ENCODE measurements at regions not wholly inside any gene's neighbourhood (a gene's known extent, or its start where the extent isn't known, plus 50 kb on each side); places are given as distances from the start of the nearest gene placed in this dataset.

DNA sequence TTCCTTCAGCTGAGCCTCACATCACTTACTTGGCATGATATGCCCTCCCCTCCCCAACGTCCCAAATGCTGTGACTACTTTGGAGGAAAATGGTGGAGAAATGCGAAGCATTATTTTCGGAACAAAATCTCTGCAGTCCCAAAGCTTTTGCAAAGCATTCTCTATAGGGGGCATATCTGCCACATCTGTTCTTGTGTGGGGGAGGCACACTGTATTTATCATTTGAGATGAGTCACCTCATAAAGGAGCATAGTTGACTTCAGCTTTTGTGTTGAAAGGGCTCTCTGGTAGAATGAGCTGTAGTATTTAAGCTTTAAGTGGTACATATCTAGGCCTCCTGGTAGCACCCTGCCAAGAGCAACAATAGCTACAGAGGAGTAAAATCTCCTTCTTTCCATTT, 447.5 kb downstream of the ADAMTS20 start:
- no peaks in the 10 kb centered on the region for H3K9me3 ChIP-seq (ENCODE audit: insufficient read depth, low read depth, low read length)
- no peak overlapping the region; the same call in 1 of the 2 replicates for H3K9ac ChIP-seq (ENCODE audit: low read depth, low read length)
- H3K4me3 ChIP-seq (ENCODE audit: low read length) = no peak overlapping the region
- no peak overlapping the region for H3K27ac ChIP-seq (ENCODE audit: low read length)
- H3K27me3 ChIP-seq (ENCODE audit: insufficient read depth, low read length) = no peaks in the 10 kb centered on the region
- no peaks in the 10 kb centered on the region for H3K36me3 ChIP-seq (ENCODE audit: insufficient read depth, low read depth, low read length)
- peaks cover 9% of the 10 kb centered on the region for H3K4me1 ChIP-seq (ENCODE audit: insufficient read depth, low read length)

GRCh38 chr12:43103866-43104265, 448.1 kb downstream of the ADAMTS20 start:
- Histone ChIP-seq H3K27me3 (ENCODE audit: insufficient read depth, low read length) (no peaks in the 10 kb centered on the region), H3K4me1 (ENCODE audit: insufficient read depth, low read length) (peaks cover 9% of the 10 kb centered on the region), H3K36me3 (ENCODE audit: insufficient read depth, low read depth, low read length) (no peaks in the 10 kb centered on the region), H3K4me3 (ENCODE audit: low read length) (no peak overlapping the region), H3K9me3 (ENCODE audit: insufficient read depth, low read depth, low read length) (no peaks in the 10 kb centered on the region), H3K9ac (ENCODE audit: low read depth, low read length) (no peak overlapping the region), H3K27ac (ENCODE audit: low read length) (no peak overlapping the region)

DNA sequence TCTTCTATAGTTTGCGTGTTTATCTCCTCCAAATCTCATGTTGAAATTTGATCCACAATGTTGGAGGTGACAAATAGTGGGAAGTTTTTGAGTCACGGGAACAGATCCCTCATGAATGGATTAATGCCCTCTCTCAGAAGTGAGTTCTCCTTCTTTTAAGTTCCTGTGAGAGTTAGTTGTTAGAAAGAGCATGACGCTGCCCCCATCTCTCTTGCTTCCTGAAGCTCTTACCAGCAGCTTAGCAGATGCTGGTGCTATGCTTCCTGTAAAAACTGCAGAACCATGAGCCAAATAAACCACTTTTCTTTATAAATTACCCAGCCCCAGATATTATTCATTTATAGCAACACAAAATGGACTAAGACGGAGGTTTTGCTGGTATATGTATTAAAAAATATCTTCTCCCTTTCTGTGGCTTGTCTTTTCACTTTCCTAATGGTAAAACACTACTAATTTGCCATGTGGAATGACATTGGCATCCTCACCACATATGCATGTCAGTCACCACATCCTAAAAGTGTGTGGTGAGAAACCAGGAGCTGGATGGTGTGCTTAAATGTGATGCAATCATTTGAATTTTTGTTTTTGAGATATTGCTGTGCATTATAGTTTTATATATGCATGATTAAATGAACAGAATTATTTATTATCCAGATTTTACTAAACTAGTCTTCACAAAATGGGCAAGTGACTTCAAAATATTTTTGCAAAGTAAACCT, 449.3 kb downstream of the ADAMTS20 start:
- Histone ChIP-seq H3K27ac (ENCODE audit: low read length) (no peak overlapping the region), H3K36me3 (ENCODE audit: insufficient read depth, low read depth, low read length) (no peaks in the 10 kb centered on the region), H3K9me3 (ENCODE audit: insufficient read depth, low read depth, low read length) (no peaks in the 10 kb centered on the region), H3K9ac (ENCODE audit: low read depth, low read length) (no peak overlapping the region), H3K4me1 (ENCODE audit: insufficient read depth, low read length) (peaks cover 9% of the 10 kb centered on the region), H3K4me3 (ENCODE audit: low read length) (no peak overlapping the region), H3K27me3 (ENCODE audit: insufficient read depth, low read length) (no peaks in the 10 kb centered on the region)

GRCh38 chr12:43100231-43100630, 451.8 kb downstream of the ADAMTS20 start:
- Histone ChIP-seq H3K4me3 (ENCODE audit: low read length) (no peak overlapping the region), H3K9me3 (ENCODE audit: insufficient read depth, low read depth, low read length) (no peaks in the 10 kb centered on the region), H3K27me3 (ENCODE audit: insufficient read depth, low read length) (no peaks in the 10 kb centered on the region), H3K9ac (ENCODE audit: low read depth, low read length) (no peak overlapping the region), H3K27ac (ENCODE audit: low read length) (no peak overlapping the region), H3K4me1 (ENCODE audit: insufficient read depth, low read length) (peaks cover 9% of the 10 kb centered on the region), H3K36me3 (ENCODE audit: insufficient read depth, low read depth, low read length) (no peaks in the 10 kb centered on the region)

DNA sequence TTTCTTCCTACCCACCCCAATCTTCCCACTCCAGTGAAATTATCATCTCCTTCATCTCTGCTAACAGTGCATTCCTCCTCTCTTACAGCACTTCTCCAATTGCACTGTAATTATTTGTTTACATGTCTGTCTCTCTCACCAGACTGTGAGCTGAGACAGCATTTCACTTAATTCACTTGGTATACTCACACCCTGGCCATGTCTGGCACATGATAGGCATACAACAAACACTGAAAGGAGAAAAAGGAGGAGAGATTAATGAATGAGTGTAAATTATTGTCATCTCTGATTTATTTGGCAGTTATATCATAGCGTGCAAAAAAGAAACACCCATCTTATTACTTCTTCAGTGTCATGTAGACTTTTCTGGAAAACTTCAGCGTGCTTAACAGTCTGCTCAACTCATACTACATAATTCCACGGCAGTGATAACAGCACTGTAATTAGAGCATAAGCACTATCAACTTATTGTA, 452.3 kb downstream of the ADAMTS20 start:
- no peak overlapping the region for H3K4me3 ChIP-seq (ENCODE audit: low read length)
- H3K4me1 ChIP-seq (ENCODE audit: insufficient read depth, low read length) = peaks cover 6% of the 10 kb centered on the region
- H3K36me3 ChIP-seq (ENCODE audit: insufficient read depth, low read depth, low read length) = no peaks in the 10 kb centered on the region
- H3K27ac ChIP-seq (ENCODE audit: low read length) = no peak overlapping the region
- H3K27me3 ChIP-seq (ENCODE audit: insufficient read depth, low read length) = no peaks in the 10 kb centered on the region
- no peak overlapping the region for H3K9ac ChIP-seq (ENCODE audit: low read depth, low read length)
- H3K9me3 ChIP-seq (ENCODE audit: insufficient read depth, low read depth, low read length) = no peaks in the 10 kb centered on the region

DNA sequence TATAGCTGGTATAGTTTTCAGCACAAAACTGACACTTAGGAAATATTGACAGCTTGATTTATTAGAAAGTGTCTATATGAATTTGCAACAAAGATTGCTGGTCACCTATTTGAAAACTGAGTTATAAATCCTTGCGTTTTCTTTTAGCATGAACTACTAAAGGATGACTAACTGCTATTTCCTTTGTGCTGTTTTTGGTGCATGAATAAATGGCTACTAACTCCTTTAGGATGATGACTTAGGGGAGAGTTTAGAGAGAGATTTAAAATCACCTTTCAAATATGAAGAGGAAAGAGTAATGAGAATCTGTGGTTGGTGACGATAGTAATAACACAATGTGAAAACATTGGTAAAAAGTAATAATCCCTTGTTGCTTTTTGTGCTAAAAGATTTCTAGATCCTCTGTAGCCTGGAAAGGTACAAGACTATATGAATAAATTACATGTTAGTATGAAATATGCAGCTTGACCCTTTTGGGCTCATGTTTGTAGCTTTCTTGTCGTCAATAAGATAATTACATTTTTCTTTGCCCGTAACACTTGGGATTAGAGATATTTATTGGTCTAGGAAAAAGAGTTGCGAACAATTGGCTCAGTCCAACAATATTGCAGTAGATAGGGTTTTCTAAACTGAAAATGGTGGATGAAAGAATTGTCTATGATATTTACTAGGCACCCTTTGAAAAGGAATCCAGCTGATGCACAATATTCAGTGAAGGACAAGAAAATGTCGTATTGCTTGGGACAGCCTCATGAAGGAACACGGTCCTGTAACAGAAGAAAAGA, 453.0 kb downstream of the ADAMTS20 start:
- H3K27me3 ChIP-seq (ENCODE audit: insufficient read depth, low read length) = no peaks in the 10 kb centered on the region
- no peaks in the 10 kb centered on the region for H3K36me3 ChIP-seq (ENCODE audit: insufficient read depth, low read depth, low read length)
- H3K27ac ChIP-seq (ENCODE audit: low read length) = no peak overlapping the region
- no peak overlapping the region for H3K4me3 ChIP-seq (ENCODE audit: low read length)
- H3K4me1 ChIP-seq (ENCODE audit: insufficient read depth, low read length) = no peaks in the 10 kb centered on the region
- no peaks in the 10 kb centered on the region for H3K9me3 ChIP-seq (ENCODE audit: insufficient read depth, low read depth, low read length)
- no peak overlapping the region for H3K9ac ChIP-seq (ENCODE audit: low read depth, low read length)

DNA sequence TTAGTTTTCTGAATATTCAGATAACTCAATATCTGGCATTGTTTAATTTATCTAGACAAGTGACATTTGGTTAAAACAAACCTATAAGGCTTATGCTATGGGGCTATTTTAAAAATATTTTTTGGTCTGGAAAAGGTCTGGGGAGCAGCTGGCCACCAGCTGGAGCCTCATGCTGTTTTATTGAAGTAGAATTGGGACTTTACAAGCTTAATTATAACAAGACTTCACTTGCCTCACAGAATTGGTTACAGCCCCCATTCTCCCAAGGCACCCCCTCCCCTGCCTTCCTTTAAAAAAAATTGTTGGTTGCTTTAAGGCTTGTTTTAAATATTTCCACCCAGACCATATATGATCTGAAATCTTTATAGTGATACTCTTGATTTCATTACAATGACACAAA, 453.9 kb downstream of the ADAMTS20 start:
- no peaks in the 10 kb centered on the region for H3K9me3 ChIP-seq (ENCODE audit: insufficient read depth, low read depth, low read length)
- H3K36me3 ChIP-seq (ENCODE audit: insufficient read depth, low read depth, low read length) = no peaks in the 10 kb centered on the region
- no peaks in the 10 kb centered on the region for H3K4me1 ChIP-seq (ENCODE audit: insufficient read depth, low read length)
- H3K27me3 ChIP-seq (ENCODE audit: insufficient read depth, low read length) = no peaks in the 10 kb centered on the region
- H3K9ac ChIP-seq (ENCODE audit: low read depth, low read length) = no peak overlapping the region
- no peak overlapping the region for H3K27ac ChIP-seq (ENCODE audit: low read length)
- H3K4me3 ChIP-seq (ENCODE audit: low read length) = no peak overlapping the region

- no peaks in the 10 kb centered on the region for H3K4me1 ChIP-seq (ENCODE audit: insufficient read depth, low read length)
- H3K27ac ChIP-seq (ENCODE audit: low read length) = no peak overlapping the region
- no peak overlapping the region for H3K4me3 ChIP-seq (ENCODE audit: low read length)
- H3K9ac ChIP-seq (ENCODE audit: low read depth, low read length) = no peak overlapping the region
- H3K27me3 ChIP-seq (ENCODE audit: insufficient read depth, low read length) = no peaks in the 10 kb centered on the region
- no peaks in the 10 kb centered on the region for H3K9me3 ChIP-seq (ENCODE audit: insufficient read depth, low read depth, low read length)
- H3K36me3 ChIP-seq (ENCODE audit: insufficient read depth, low read depth, low read length) = no peaks in the 10 kb centered on the region
These were observed 454.5 kb downstream of the ADAMTS20 start for GRCh38 chr12:43097471-43097870.

DNA sequence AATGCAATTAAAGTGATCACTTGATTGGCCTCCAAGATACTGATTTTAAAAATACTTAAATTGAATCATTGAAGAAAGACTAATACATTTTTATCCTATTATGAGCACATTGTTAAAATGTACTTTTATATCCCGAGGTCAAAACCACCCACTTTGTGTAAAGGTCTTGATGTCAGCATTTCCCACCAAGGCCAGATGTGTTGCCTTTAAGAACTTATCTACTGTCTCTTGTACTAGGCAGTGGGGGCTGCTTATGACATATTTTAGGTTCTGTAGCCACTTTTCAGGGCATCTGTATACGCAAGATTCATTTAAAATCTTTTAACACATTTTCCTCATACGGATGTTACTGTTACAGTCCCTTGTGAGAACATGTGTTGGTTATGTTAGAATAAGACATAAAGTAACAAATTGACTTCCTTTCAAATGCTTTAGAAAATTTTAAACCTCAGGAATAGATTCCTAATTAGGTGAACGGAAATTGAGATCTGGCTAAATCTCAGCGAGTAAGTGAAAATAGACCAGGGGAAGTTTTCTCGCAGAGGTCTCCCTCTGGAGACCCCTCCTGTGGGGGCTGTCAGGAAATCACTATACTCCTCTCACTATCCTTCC, 456.2 kb downstream of the ADAMTS20 start:
- Histone ChIP-seq H3K4me1 (ENCODE audit: insufficient read depth, low read length) (no peaks in the 10 kb centered on the region), H3K4me3 (ENCODE audit: low read length) (no peak overlapping the region), H3K36me3 (ENCODE audit: insufficient read depth, low read depth, low read length) (no peaks in the 10 kb centered on the region), H3K9me3 (ENCODE audit: insufficient read depth, low read depth, low read length) (no peaks in the 10 kb centered on the region), H3K9ac (ENCODE audit: low read depth, low read length) (no peak overlapping the region), H3K27ac (ENCODE audit: low read length) (no peak overlapping the region), H3K27me3 (ENCODE audit: insufficient read depth, low read length) (no peaks in the 10 kb centered on the region)

- Histone ChIP-seq H3K9me3 (ENCODE audit: insufficient read depth, low read depth, low read length) (no peaks in the 10 kb centered on the region), H3K4me1 (ENCODE audit: insufficient read depth, low read length) (no peaks in the 10 kb centered on the region), H3K36me3 (ENCODE audit: insufficient read depth, low read depth, low read length) (no peaks in the 10 kb centered on the region), H3K4me3 (ENCODE audit: low read length) (no peak overlapping the region), H3K27ac (ENCODE audit: low read length) (no peak overlapping the region), H3K27me3 (ENCODE audit: insufficient read depth, low read length) (no peaks in the 10 kb centered on the region), H3K9ac (ENCODE audit: low read depth, low read length) (no peak overlapping the region)
These were observed 457.0 kb downstream of the ADAMTS20 start for GRCh38 chr12:43094886-43095575.

GRCh38 chr12:43090981-43091380, 461.0 kb downstream of the ADAMTS20 start:
- Histone ChIP-seq H3K9me3 (ENCODE audit: insufficient read depth, low read depth, low read length) (peaks cover 8% of the 10 kb centered on the region), H3K27ac (ENCODE audit: low read length) (no peak overlapping the region), H3K4me3 (ENCODE audit: low read length) (no peak overlapping the region), H3K27me3 (ENCODE audit: insufficient read depth, low read length) (no peaks in the 10 kb centered on the region), H3K9ac (ENCODE audit: low read depth, low read length) (no peak overlapping the region), H3K36me3 (ENCODE audit: insufficient read depth, low read depth, low read length) (no peaks in the 10 kb centered on the region), H3K4me1 (ENCODE audit: insufficient read depth, low read length) (no peaks in the 10 kb centered on the region)
